ENCODE measurements at regions not wholly inside any gene's neighbourhood (a gene's known extent, or its start where the extent isn't known, plus 50 kb on each side); places are given as distances from the start of the nearest gene placed in this dataset.

- intact Hi-C loops (cut with DNase I), result no loop called here
- Histone ChIP-seq H3K27me3 (no peaks in the 10 kb centered on the region), H3K9me3 (no peaks in the 10 kb centered on the region), H3K36me3 (no peaks in the 10 kb centered on the region), H3K4me1 (no peaks in the 10 kb centered on the region), H3K4me3 (no peak overlapping the region), H3K27ac (no peak overlapping the region)
- DNase-seq, result no peak
- TF ChIP-seq CTCF (IDR thresholded peaks at IDR 0.05), result no peak
- no peak for ATAC-seq
Observed at GRCh38 chr5:116923344-116923743, 348.7 kb upstream of the SEMA6A start.

- intact Hi-C loops (cut with DNase I), result no loop called here
- no peak for TF ChIP-seq CTCF (IDR thresholded peaks at IDR 0.05)
- H3K4me3 ChIP-seq, result no peak overlapping the region
- DNase-seq, result no peak
- ATAC-seq, result no peak
- H3K9me3 ChIP-seq, result no peaks in the 10 kb centered on the region
- H3K4me1 ChIP-seq, result no peaks in the 10 kb centered on the region
- H3K27me3 ChIP-seq, result no peaks in the 10 kb centered on the region
- no peaks in the 10 kb centered on the region for H3K36me3 ChIP-seq
- H3K27ac ChIP-seq, result no peak overlapping the region
Observed at GRCh38 chr5:116922532-116922931, 347.9 kb upstream of the SEMA6A start.

GRCh38 chr5:116914869-116915504, 340.4 kb upstream of the SEMA6A start:
- Histone ChIP-seq H3K27ac (no peak overlapping the region), H3K4me3 (no peak overlapping the region), H3K9me3 (no peaks in the 10 kb centered on the region), H3K27me3 (no peaks in the 10 kb centered on the region), H3K36me3 (no peaks in the 10 kb centered on the region), H3K4me1 (no peaks in the 10 kb centered on the region)
- no peak for DNase-seq
- intact Hi-C loops (cut with DNase I), result no loop called here
- no peak for TF ChIP-seq CTCF (IDR thresholded peaks at IDR 0.05)
- ATAC-seq, result no peak

GRCh38 chr5:116912221-116912620, 337.6 kb upstream of the SEMA6A start:
- intact Hi-C loops (cut with DNase I), result no loop called here
- H3K9me3 ChIP-seq, result no peaks in the 10 kb centered on the region
- no peak for TF ChIP-seq CTCF (IDR thresholded peaks at IDR 0.05)

GRCh38 chr5:116911074-116911473, 336.5 kb upstream of the SEMA6A start:
- Histone ChIP-seq H3K9me3 (no peaks in the 10 kb centered on the region), H3K4me1 (no peaks in the 10 kb centered on the region), H3K27ac (no peak overlapping the region), H3K4me3 (no peak overlapping the region), H3K36me3 (no peaks in the 10 kb centered on the region), H3K27me3 (no peaks in the 10 kb centered on the region)
- intact Hi-C loops (cut with DNase I), result no loop called here
- ATAC-seq (no peak), DNase-seq (no peak)
- TF ChIP-seq CTCF (IDR thresholded peaks at IDR 0.05), result no peak

More at GRCh38 chr5:116912221-116912620, 337.6 kb upstream of the SEMA6A start:
- Histone ChIP-seq H3K27me3 (no peaks in the 10 kb centered on the region), H3K4me3 (no peak overlapping the region), H3K27ac (no peak overlapping the region), H3K4me1 (no peaks in the 10 kb centered on the region), H3K36me3 (no peaks in the 10 kb centered on the region)
- DNase-seq, result no peak
- ATAC-seq, result no peak

GRCh38 chr5:116908537-116908936, 333.9 kb upstream of the SEMA6A start:
- no peak for TF ChIP-seq CTCF (IDR thresholded peaks at IDR 0.05)
- no peak overlapping the region for H3K4me3 ChIP-seq
- ATAC-seq (no peak), DNase-seq (no peak)
- H3K27me3 ChIP-seq, result no peaks in the 10 kb centered on the region
- no peak overlapping the region for H3K27ac ChIP-seq
- H3K4me1 ChIP-seq, result no peaks in the 10 kb centered on the region
- H3K36me3 ChIP-seq, result no peaks in the 10 kb centered on the region
- intact Hi-C loops (cut with DNase I), result no loop called here
- H3K9me3 ChIP-seq, result no peaks in the 10 kb centered on the region
